ENCODE measurements at regions not wholly inside any gene's neighbourhood (a gene's known extent, or its start where the extent isn't known, plus 50 kb on each side); places are given as distances from the start of the nearest gene placed in this dataset.

DNA sequence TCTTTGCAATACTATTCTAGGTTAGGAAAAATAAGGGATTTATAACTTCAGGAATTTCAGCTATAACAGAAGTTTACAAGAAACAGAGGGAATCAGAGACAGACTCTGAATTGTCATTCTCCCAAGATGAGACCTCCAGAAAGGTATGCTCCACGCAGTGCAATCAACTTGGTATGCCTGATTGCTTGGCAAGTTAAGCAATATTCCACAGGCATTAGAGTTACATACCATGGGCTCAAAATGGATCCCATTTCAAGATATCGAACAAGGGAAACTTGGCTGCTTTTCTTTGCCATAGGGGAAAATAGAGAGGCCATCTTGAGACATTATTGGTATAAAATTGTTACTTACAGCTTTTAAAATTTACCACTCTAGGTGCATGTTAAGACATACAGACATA, 615.6 kb upstream of the SOX9 start:
- no peak for TF ChIP-seq POLR2A (IDR thresholded peaks at IDR 0.05)
- TF ChIP-seq, protein P1, sequence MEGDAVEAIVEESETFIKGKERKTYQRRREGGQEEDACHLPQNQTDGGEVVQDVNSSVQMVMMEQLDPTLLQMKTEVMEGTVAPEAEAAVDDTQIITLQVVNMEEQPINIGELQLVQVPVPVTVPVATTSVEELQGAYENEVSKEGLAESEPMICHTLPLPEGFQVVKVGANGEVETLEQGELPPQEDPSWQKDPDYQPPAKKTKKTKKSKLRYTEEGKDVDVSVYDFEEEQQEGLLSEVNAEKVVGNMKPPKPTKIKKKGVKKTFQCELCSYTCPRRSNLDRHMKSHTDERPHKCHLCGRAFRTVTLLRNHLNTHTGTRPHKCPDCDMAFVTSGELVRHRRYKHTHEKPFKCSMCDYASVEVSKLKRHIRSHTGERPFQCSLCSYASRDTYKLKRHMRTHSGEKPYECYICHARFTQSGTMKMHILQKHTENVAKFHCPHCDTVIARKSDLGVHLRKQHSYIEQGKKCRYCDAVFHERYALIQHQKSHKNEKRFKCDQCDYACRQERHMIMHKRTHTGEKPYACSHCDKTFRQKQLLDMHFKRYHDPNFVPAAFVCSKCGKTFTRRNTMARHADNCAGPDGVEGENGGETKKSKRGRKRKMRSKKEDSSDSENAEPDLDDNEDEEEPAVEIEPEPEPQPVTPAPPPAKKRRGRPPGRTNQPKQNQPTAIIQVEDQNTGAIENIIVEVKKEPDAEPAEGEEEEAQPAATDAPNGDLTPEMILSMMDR (IDR thresholded peaks at IDR 0.05), result no peak

Data from Peyer's patch (tissue), 4 donors.